PC-3 (cell line): ENCODE measurements at regions not wholly inside any gene's neighbourhood (a gene's known extent, or its start where the extent isn't known, plus 50 kb on each side); places are given as distances from the start of the nearest gene placed in this dataset.

Experiments used
- ATAC-seq: fragments of 200-7000 bp; cut with Tn5 transposase; 2 replicates; pipeline ENCODE4 v1.9.1; 2020; ENCODE audit warnings: mild to moderate bottlenecking, moderate library complexity
- BruUV-seq: library from RNA; stranded (reverse); fragments of 400-500 nt; replicated peaks from 2 replicates; lab custom pipeline; 2021; lab: Mats Ljungman, UMichigan
- CTCF ChIA-PET: fragments of 300-600 bp; sonication (Branson Sonifier 250); formaldehyde crosslinking; loops from one replicate; lab custom pipeline; 2022; ENCODE audit warnings: antibody characterized with exemption; lab: Charles Lee
- POLR2A ChIA-PET: fragments of 300-600 bp; sonication (Branson Sonifier 250); formaldehyde crosslinking; loops from one replicate; lab custom pipeline; 2022; ENCODE audit warnings: antibody characterized with exemption; ENCODE audit not compliant: unreplicated experiment; lab: Charles Lee
- DNase-seq: peaks from one replicate; pipeline ENCODE4 v3.0.0-alpha.2; 2015
- H2AFZ ChIP-seq: fragments of 300-600 bp; sonication (generic); 2 replicates; pipeline ENCODE4 v1.6.0; 2016; ENCODE audit warnings: antibody characterized with exemption, low read length
- H3F3A ChIP-seq: fragments of 300-600 bp; sonication (generic); one replicate; pipeline ENCODE4 v1.6.0; 2017; ENCODE audit warnings: antibody characterized with exemption, low read length, control low read depth, mild to moderate bottlenecking; ENCODE audit not compliant: unreplicated experiment
- H3K27ac ChIP-seq: fragments of 300-600 bp; sonication (generic); 2 replicates; pipeline ENCODE4 v1.5.1; 2016; ENCODE audit warnings: mild to moderate bottlenecking, low read length
- H3K27me3 ChIP-seq: fragments of 300-600 bp; sonication (generic); 2 replicates; pipeline ENCODE4 v1.6.1; 2016; ENCODE audit warnings: low read length, mixed read lengths
- H3K36me3 ChIP-seq: fragments of 300-600 bp; sonication (generic); 2 replicates; pipeline ENCODE4 v1.6.1; 2016; ENCODE audit warnings: low read depth, mixed run types, low read length, mixed read lengths
- H3K4me1 ChIP-seq: fragments of 300-600 bp; sonication (generic); 2 replicates; pipeline ENCODE4 v1.5.1; 2016; ENCODE audit warnings: low read length; ENCODE audit not compliant: insufficient read depth
- H3K4me2 ChIP-seq: fragments of 300-600 bp; sonication (generic); 2 replicates; pipeline ENCODE4 v1.6.0; 2016; ENCODE audit warnings: low read length
- H3K4me3 ChIP-seq: fragments of 300-600 bp; sonication (generic); 2 replicates; pipeline ENCODE4 v1.5.1; 2016; ENCODE audit warnings: mild to moderate bottlenecking, low read length, mixed read lengths
- H3K79me2 ChIP-seq: fragments of 300-600 bp; sonication (generic); 2 replicates; pipeline ENCODE4 v1.6.1; 2017; ENCODE audit warnings: low read length, mixed read lengths
- H3K9ac ChIP-seq: fragments of 300-600 bp; sonication (generic); 2 replicates; pipeline ENCODE4 v1.6.0; 2016; ENCODE audit warnings: mild to moderate bottlenecking, low read length
- H3K9me2 ChIP-seq: fragments of 300-600 bp; sonication (generic); replicated peaks from 2 replicates; pipeline ENCODE4 v1.6.1; 2016; ENCODE audit warnings: mixed run types, low read length, mixed read lengths
- H3K9me3 ChIP-seq: fragments of 300-600 bp; sonication (generic); 2 replicates; pipeline ENCODE4 v1.6.1; 2016; ENCODE audit warnings: low read length, mixed read lengths
- H4K20me1 ChIP-seq: fragments of 300-600 bp; sonication (generic); 2 replicates; pipeline ENCODE4 v1.6.1; 2016; ENCODE audit warnings: low read length, mixed read lengths
- CTCF ChIP-seq: fragments of 300-600 bp; sonication (generic); conservative IDR thresholded peaks from 2 replicates; pipeline ENCODE4 v1.5.1; 2017; ENCODE audit warnings: antibody characterized with exemption, low read depth, mild to moderate bottlenecking, low read length
- EZH2 ChIP-seq: fragments of 300-600 bp; sonication (generic); IDR thresholded peaks from one replicate; pipeline ENCODE4 v1.6.1; 2017; ENCODE audit warnings: antibody characterized with exemption, mild to moderate bottlenecking, low read length; ENCODE audit not compliant: unreplicated experiment
- EZH2phosphoT487 ChIP-seq: fragments of 300-600 bp; sonication (generic); IDR thresholded peaks from 2 replicates; pipeline ENCODE4 v1.6.1; 2018; ENCODE audit warnings: mild to moderate bottlenecking, antibody characterized with exemption, low read length, borderline replicate concordance
- intact Hi-C: fragments of 100-400 bp; cut with micrococcal nuclease; formaldehyde crosslinking; loops from 2 replicates; pipeline ENCODE4 v1.9.0; 2023

GRCh38 chr12:70091021-70091521, 152.2 kb upstream of the CNOT2 start:
- H4K20me1 ChIP-seq, result no peaks in the 10 kb centered on the region
- ChIA-PET POLR2A (no interaction called here), CTCF (no interaction called here)
- ATAC-seq (no peak), DNase-seq (no peak)
- no peak overlapping the region for H3K4me3 ChIP-seq
- intact Hi-C loops, result no loop called here
- H3F3A ChIP-seq, result no peaks in the 10 kb centered on the region
- no peaks in the 10 kb centered on the region for H3K79me2 ChIP-seq
- H3K4me2 ChIP-seq, result no peak overlapping the region
- no peak overlapping the region for H3K27ac ChIP-seq
- no peaks in the 10 kb centered on the region for H3K36me3 ChIP-seq
- H3K4me1 ChIP-seq, result no peaks in the 10 kb centered on the region
- no TSS peak for BruUV-seq
- no peak overlapping the region for H3K9ac ChIP-seq
- H3K9me2 ChIP-seq, result no peaks in the 10 kb centered on the region
- H3K9me3 ChIP-seq, result no peaks in the 10 kb centered on the region
- no peak for TF ChIP-seq EZH2
- no peak for TF ChIP-seq EZH2phosphoT487
- TF ChIP-seq CTCF, result no peak
- no peak overlapping the region for H2AFZ ChIP-seq
- H3K27me3 ChIP-seq, result no peaks in the 10 kb centered on the region

GRCh38 chr12:70094467-70094866, 148.8 kb upstream of the CNOT2 start:
- intact Hi-C loops, result no loop called here
- Histone ChIP-seq H3K79me2 (no peaks in the 10 kb centered on the region), H3K9me3 (no peaks in the 10 kb centered on the region), H3K4me1 (no peaks in the 10 kb centered on the region), H3K36me3 (no peaks in the 10 kb centered on the region), H3F3A (no peaks in the 10 kb centered on the region), H3K9ac (no peak overlapping the region), H3K9me2 (no peaks in the 10 kb centered on the region), H2AFZ (no peak overlapping the region), H3K27me3 (no peaks in the 10 kb centered on the region), H3K4me2 (no peak overlapping the region), H3K4me3 (no peak overlapping the region), H3K27ac (no peak overlapping the region), H4K20me1 (no peaks in the 10 kb centered on the region)
- no peak for DNase-seq
- no peak for ATAC-seq
- no peak for TF ChIP-seq EZH2
- no peak for TF ChIP-seq CTCF
- TF ChIP-seq EZH2phosphoT487, result no peak
- ChIA-PET CTCF (no interaction called here), POLR2A (no interaction called here)
- BruUV-seq, result no TSS peak

- H3F3A ChIP-seq, result no peaks in the 10 kb centered on the region
- no peaks in the 10 kb centered on the region for H3K36me3 ChIP-seq
- TF ChIP-seq CTCF, result no peak
- TF ChIP-seq EZH2phosphoT487, result no peak
- no peak for TF ChIP-seq EZH2
- intact Hi-C loops, result no loop called here
- H3K9ac ChIP-seq, result no peak overlapping the region
- POLR2A ChIA-PET, result no interaction called here
- H3K4me3 ChIP-seq, result no peak overlapping the region
- H4K20me1 ChIP-seq, result no peaks in the 10 kb centered on the region
- CTCF ChIA-PET, result no interaction called here
- H2AFZ ChIP-seq, result no peak overlapping the region
- no peaks in the 10 kb centered on the region for H3K9me2 ChIP-seq
- H3K27me3 ChIP-seq, result no peaks in the 10 kb centered on the region
- no TSS peak for BruUV-seq
- no peak overlapping the region for H3K4me2 ChIP-seq
- no peaks in the 10 kb centered on the region for H3K9me3 ChIP-seq
- no peak for DNase-seq
- no peaks in the 10 kb centered on the region for H3K79me2 ChIP-seq
- H3K27ac ChIP-seq, result no peak overlapping the region
- ATAC-seq, result no peak
- no peaks in the 10 kb centered on the region for H3K4me1 ChIP-seq
Measured at GRCh38 chr12:70096759-70097410, 146.3 kb upstream of the CNOT2 start.
